AG09319 (cell line): ENCODE measurements at regions not wholly inside any gene's neighbourhood (a gene's known extent, or its start where the extent isn't known, plus 50 kb on each side); places are given as distances from the start of the nearest gene placed in this dataset.

Experiments
- DNase-seq: peaks from one replicate; pipeline ENCODE4 v3.0.0-alpha.2; 2010; ENCODE audit warnings: low read depth; ENCODE audit errors: extremely low read depth
- CTCF ChIP-seq: IDR thresholded peaks from 2 replicates; pipeline ENCODE4 v1.5.1; 2011; ENCODE audit warnings: low read depth, mild to moderate bottlenecking, inconsistent platforms, low read length, moderate library complexity

GRCh38 chr1:30339866-30340265 lies 383.5 kb downstream of the MATN1 start:
- no peak for TF ChIP-seq CTCF
- DNase-seq, result no peak

- DNase-seq, result no peak
These were observed 384.6 kb downstream of the MATN1 start for GRCh38 chr1:30338765-30339164.

DNA sequence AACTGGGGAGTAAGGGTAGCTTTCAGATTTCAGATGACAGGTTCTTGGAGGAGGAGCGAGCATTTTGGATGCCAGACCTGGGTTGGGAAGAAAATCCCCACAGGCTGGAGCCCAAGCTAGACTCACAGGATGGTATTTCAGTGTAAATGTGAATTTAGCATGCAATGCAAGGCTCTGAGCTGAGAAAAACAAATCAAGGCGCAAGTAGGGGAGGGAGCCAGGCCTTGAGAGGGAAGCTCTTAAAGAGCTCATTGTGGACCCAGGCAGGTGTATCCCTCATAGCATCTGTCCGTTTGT lies 386.1 kb downstream of the MATN1 start:
- DNase-seq, result no peak

More at GRCh38 chr1:30338765-30339164, 384.6 kb downstream of the MATN1 start:
- TF ChIP-seq CTCF, result no peak

DNA sequence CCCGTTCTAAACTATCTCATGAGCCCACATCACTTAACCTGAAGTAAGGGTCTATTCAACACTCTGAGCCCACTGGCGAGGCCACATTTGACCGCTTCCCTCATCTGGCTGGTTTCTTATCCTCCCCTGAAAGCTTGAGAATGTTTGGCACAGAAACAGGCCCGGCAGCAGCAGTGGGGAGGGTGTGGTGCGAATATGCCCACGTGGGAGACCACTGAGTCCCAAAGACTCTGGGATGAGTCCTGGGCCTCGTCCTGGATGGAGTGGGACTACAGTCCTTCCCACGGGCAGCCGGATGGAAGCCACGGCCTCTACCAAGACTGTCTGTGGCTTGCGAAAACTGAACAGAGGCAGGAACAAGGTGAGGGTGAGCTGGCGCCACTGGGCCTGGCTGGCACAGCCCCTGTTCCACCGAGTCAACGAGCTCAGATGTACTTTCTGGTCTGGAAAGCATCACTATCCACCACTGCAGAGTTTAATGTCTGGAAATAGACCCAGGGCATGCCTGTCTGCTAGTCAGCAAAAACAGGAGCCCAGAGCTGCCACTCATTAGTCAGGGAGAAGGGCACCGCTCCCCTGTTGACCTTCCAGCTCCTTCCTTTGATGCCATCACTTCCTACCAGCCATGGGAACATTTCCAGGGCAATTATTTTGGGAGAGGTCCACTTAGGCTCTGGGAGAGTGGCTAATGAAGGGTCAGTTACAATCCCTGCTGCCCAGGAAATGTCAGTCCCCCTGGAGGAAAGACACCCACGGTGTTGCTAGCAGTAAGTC lies 386.6 kb downstream of the MATN1 start:
- no peak for DNase-seq
- no peak for TF ChIP-seq CTCF

More for the DNA sequence above, 386.1 kb downstream of the MATN1 start:
- TF ChIP-seq CTCF, result no peak

DNA sequence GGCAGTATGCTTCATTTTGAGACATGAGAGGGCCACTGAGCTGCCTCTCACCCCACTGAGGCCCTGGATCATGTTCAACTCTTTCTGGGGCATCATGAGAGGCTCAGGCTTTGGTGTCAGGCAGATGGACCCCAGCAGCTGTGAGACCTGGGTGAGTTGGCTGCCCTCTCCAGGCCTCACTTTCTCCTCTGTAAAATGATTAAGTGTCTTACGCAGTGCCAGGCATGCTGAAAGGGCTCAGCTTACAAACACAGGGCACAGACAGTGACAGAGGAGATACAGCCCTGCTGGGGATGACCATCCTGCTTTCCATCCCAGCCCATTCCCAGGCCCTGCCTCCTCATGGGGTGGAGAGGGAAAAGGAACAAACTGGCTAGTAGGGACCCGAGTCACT lies 387.4 kb downstream of the MATN1 start:
- DNase-seq, result no peak
- TF ChIP-seq CTCF, result no peak

DNA sequence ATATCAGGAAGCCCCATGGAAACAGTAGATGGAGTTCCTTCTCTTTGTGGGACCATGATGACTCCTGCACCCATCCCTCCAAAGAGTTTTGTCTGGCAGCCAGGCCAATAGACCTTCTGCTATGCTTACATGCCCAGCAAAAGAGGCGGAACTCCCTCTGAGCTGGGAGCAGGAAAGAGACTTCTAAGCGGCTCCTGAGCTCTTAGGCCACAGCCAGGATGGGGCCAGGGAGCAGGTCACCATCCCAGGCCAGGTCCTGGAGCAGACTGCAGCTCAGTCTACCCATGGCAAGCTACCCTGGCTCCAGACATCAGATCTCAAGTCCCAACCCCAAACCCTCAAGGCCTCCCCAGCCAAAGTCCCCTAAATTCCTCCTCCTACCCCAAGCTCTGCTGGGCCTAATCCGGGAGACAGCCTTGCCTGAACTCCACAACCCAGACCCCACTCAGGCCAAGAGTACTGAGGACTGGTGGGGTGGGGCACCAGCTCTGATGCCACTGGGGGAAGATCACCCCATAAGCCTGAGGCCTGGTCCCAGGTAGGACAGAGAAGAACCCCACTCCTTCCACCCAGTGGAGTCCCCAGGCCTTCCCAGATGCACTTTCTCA lies 387.9 kb downstream of the MATN1 start:
- TF ChIP-seq CTCF, result no peak

DNA sequence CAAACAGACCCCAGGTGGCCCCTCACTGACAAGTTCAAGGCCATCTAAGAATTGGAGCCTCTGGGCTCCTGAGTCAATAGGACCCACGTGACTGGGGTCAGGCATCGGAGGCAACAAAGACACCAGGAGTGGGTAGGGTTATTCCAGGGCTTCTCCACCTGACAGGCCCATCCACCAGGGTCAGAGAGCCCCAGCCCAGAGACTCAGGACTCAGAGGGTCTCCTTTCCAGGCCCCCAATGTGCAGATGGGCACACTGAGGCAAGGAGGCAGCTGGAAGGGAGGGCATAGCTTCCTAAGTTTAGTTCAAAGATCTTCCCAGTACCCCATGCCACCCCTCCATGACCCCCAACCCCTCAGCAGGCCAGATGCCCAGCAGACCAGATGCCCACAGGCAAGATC lies 388.6 kb downstream of the MATN1 start:
- no peak for DNase-seq

More for the DNA sequence above, 387.9 kb downstream of the MATN1 start:
- no peak for DNase-seq

More for the DNA sequence above, 388.6 kb downstream of the MATN1 start:
- no peak for TF ChIP-seq CTCF
